ENCODE measurements at regions not wholly inside any gene's neighbourhood (a gene's known extent, or its start where the extent isn't known, plus 50 kb on each side); places are given as distances from the start of the nearest gene placed in this dataset.

DNA sequence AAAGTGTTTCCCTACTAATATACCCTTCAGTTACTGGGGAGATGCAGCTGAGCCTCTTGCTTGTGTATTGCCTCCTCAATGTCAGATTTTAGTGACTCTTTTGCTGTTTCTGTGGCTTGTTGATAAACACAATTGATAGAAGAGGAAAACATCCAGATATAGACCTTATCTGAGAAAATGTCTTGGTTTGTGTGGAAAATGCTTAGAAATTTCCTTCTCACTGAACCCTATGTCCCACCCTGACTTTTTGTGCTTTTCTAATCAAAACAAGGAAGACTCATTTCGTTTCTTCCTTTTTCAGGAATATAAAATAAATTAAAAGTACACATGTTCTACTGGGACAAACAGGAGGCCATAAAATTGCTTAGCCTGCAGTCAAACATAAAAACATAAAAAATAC is 257.5 kb downstream of the PHF14 start (continued):
- TF ChIP-seq, protein P1, sequence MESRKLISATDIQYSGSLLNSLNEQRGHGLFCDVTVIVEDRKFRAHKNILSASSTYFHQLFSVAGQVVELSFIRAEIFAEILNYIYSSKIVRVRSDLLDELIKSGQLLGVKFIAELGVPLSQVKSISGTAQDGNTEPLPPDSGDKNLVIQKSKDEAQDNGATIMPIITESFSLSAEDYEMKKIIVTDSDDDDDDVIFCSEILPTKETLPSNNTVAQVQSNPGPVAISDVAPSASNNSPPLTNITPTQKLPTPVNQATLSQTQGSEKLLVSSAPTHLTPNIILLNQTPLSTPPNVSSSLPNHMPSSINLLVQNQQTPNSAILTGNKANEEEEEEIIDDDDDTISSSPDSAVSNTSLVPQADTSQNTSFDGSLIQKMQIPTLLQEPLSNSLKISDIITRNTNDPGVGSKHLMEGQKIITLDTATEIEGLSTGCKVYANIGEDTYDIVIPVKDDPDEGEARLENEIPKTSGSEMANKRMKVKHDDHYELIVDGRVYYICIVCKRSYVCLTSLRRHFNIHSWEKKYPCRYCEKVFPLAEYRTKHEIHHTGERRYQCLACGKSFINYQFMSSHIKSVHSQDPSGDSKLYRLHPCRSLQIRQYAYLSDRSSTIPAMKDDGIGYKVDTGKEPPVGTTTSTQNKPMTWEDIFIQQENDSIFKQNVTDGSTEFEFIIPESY (IDR thresholded peaks at IDR 0.05; ENCODE audit: extremely low read depth, insufficient replicate concordance, low read length), result no peak
- TF ChIP-seq ZNF274 (IDR thresholded peaks at IDR 0.05; ENCODE audit: low read depth, low read length) (no peak), EGR1 (IDR thresholded peaks at IDR 0.05; ENCODE audit: low read depth) (no peak), EZH2phosphoT487 (IDR thresholded peaks at IDR 0.05; ENCODE audit: borderline replicate concordance) (no peak)
- TF ChIP-seq, protein P2, sequence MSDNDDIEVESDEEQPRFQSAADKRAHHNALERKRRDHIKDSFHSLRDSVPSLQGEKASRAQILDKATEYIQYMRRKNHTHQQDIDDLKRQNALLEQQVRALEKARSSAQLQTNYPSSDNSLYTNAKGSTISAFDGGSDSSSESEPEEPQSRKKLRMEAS (IDR thresholded peaks at IDR 0.05), result no peak

DNA sequence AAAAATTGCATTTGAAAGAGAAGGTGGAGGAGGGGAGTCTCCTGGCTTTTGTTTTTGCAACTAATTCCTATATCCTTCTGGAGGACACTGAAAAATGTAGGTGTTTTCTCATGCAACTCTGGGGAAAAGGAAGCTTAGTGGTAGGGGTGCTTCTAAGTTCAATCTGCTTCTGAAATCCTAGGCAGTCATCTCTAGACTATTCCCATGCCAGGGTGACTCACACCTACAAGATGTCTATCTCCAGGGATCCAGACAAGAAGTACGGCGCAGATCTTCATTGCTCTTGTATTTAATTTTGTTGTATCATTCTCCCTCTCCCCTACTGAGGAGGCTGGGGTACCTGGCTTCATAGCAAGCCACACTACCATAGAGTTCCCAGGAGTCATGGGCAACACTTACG is 258.8 kb downstream of the PHF14 start:
- Histone ChIP-seq H3K4me3 (replicated peaks in 1 of 2; ENCODE audit: low read depth in 1 of 2, low read length in 2 of 2) (no peak overlapping the region), H3K27me3 (ENCODE audit: insufficient read depth, low read length) (no peaks in the 10 kb centered on the region), H3K4me2 (ENCODE audit: low read length) (no peak overlapping the region), H3K79me2 (ENCODE audit: insufficient read depth, low read length) (no peaks in the 10 kb centered on the region), H3K9ac (ENCODE audit: low read length) (no peak overlapping the region), H3K9me2 (ENCODE audit: insufficient read depth) (no peaks in the 10 kb centered on the region), H3K4me1 (ENCODE audit: control insufficient read depth in 1 of 2, insufficient read depth in 2 of 2, low read length in 2 of 2) (no peaks in the 10 kb centered on the region), H2AFZ (ENCODE audit: low read depth, low read length, poor library complexity, severe bottlenecking) (no peak overlapping the region), H3K9me3 (ENCODE audit: control insufficient read depth in 1 of 2, insufficient read depth in 1 of 2, low read depth in 1 of 2, low read length in 2 of 2) (no peaks in the 10 kb centered on the region), H4K20me1 (ENCODE audit: insufficient read depth) (no peaks in the 10 kb centered on the region), H3K36me3 (ENCODE audit: control insufficient read depth in 1 of 2, insufficient read depth in 2 of 2, low read length in 2 of 2) (no peaks in the 10 kb centered on the region), H3K27ac (ENCODE audit: low read depth, low read length) (no peak overlapping the region)
- TF ChIP-seq ELF1 (IDR thresholded peaks at IDR 0.05; ENCODE audit: borderline replicate concordance, low read depth), result no peak
- TF ChIP-seq, protein P1 (IDR thresholded peaks at IDR 0.05; ENCODE audit: extremely low read depth, insufficient replicate concordance, low read length), result no peak
- no peak for TF ChIP-seq SRF (IDR thresholded peaks at IDR 0.05; ENCODE audit: low read depth)
- TF ChIP-seq POLR2AphosphoS5 (IDR thresholded peaks at IDR 0.05; ENCODE audit: low read depth, low read length), result no peak
- TF ChIP-seq EZH2phosphoT487 (IDR thresholded peaks at IDR 0.05; ENCODE audit: borderline replicate concordance), result no peak
- TF ChIP-seq, protein P3, sequence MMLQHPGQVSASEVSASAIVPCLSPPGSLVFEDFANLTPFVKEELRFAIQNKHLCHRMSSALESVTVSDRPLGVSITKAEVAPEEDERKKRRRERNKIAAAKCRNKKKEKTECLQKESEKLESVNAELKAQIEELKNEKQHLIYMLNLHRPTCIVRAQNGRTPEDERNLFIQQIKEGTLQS (IDR thresholded peaks at IDR 0.05), result no peak
- no peak for TF ChIP-seq SIN3A (IDR thresholded peaks at IDR 0.05; ENCODE audit: low read depth)
- RAD21 ChIA-PET (ENCODE audit: low non-redundant PET in 1 of 2, low total read pairs in 2 of 2, uncharacterized antibody in 2 of 2, unreplicated experiment in 2 of 2), result no interaction called here
- POLR2A ChIA-PET, result no interaction called here
- intact Hi-C loops (cut with micrococcal nuclease), result no loop called here
- no TSS peak for BruUV-seq (replicated peaks)
- CTCF ChIA-PET, result no interaction called here
- DNase-seq (ENCODE audit: low read depth, low spot score) (no peak), ATAC-seq (no peak)

Measured in HCT116 (cell line).